Breast epithelium (tissue), 3 donors: ENCODE measurements at regions not wholly inside any gene's neighbourhood (a gene's known extent, or its start where the extent isn't known, plus 50 kb on each side); places are given as distances from the start of the nearest gene placed in this dataset.

Experiments
- POLR2A ChIP-seq: fragments of 450-650 bp; IDR thresholded peaks from one replicate; pipeline ENCODE4 v1.6.1; 2016; ENCODE audit warnings: antibody characterized with exemption, mild to moderate bottlenecking, moderate library complexity
- TF ChIP-seq, protein P1 (sequence below), 3 donors: fragments of 450-650 bp; IDR thresholded peaks; one replicate each; pipeline ENCODE4 v1.5.1; 2016 to 2017; ENCODE audit warnings: antibody characterized with exemption in 3 of 3, mild to moderate bottlenecking in 3 of 3, moderate library complexity in 3 of 3

DNA sequence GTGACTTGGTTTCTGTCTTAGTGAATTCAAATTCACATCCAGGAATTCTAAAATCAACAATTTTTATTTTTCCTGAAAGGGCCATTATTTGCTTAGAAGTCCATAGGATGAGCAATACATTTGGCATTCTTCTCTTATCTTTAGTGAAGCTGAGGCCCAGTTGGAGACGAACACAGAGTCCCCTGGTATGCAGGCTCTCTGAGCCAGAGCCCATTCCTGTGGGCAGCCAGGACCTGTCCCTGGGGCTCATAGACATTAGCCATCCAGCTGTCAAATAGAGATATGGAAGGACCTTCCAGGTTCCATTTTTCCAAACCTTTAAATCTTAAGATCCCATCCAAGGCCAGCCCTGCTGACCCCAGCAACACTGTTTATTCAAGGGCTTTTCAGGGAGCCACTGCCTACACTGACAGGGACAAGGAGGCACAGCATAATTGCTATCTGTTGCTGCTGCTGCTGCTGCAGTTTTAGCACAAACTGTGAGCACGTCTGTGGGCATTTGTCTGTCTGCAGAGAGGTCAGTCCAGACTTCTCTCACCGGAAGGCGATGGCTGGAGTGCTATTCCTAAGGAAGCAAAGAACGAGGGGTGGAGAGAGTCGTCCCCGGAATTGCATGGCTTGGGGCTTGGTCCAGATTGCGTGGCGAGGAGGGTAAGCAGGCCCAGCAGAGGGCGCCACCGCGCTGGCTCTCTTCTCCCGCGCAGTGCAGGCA lies 639.0 kb downstream of the CCDC171 start:
- TF ChIP-seq, protein P1, sequence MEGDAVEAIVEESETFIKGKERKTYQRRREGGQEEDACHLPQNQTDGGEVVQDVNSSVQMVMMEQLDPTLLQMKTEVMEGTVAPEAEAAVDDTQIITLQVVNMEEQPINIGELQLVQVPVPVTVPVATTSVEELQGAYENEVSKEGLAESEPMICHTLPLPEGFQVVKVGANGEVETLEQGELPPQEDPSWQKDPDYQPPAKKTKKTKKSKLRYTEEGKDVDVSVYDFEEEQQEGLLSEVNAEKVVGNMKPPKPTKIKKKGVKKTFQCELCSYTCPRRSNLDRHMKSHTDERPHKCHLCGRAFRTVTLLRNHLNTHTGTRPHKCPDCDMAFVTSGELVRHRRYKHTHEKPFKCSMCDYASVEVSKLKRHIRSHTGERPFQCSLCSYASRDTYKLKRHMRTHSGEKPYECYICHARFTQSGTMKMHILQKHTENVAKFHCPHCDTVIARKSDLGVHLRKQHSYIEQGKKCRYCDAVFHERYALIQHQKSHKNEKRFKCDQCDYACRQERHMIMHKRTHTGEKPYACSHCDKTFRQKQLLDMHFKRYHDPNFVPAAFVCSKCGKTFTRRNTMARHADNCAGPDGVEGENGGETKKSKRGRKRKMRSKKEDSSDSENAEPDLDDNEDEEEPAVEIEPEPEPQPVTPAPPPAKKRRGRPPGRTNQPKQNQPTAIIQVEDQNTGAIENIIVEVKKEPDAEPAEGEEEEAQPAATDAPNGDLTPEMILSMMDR (IDR thresholded peaks at IDR 0.05), result peak in 1 of 3 donors; percentile 62
- TF ChIP-seq POLR2A, result no peak
